ENCODE measurements at regions not wholly inside any gene's neighbourhood (a gene's known extent, or its start where the extent isn't known, plus 50 kb on each side); places are given as distances from the start of the nearest gene placed in this dataset.
"Not testable (repeated sequence)": the region's sequence is repeated elsewhere in the genome, so short reads cannot be mapped to it uniquely, and the experiment has no call there.

DNA sequence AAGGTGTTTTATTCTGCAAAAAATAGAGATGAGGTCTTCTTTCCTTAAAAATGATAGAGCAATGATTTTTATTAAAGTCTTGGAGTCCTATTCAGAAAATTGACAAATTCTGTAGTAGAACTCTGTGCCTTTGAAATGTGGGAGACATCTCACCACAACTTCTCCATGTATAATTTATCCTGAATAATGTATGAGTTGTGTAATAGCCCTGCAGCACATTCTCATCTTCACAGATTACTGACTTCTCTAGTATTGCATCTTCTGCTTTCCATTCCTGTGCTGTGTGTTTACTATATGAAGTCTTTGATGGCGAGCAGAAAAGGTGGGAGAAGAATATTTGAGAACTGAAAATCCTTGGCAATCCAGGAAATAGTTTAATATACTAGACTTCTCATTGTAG lies 255.6 kb downstream of the TTC6 start:
- no peak for DNase-seq

DNA sequence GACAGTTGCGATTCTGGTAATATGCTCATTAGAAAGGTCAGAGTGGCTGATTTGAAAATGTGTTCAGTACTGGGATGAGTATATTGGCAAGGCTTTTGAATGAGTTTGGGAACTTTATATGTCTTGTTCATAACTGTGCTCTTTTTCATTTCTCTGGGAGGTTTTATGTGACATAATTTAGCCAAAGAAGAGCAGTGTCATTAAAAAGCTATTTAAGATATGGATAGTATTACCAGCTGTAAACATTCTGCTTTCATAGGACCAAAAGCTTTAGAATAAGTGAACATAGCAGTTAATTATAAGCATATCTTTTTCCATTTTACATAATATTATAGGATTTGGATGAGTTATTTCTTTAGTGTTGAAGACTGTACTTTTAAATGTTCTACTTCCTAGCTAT lies 260.4 kb downstream of the TTC6 start:
- no peak for DNase-seq

DNA sequence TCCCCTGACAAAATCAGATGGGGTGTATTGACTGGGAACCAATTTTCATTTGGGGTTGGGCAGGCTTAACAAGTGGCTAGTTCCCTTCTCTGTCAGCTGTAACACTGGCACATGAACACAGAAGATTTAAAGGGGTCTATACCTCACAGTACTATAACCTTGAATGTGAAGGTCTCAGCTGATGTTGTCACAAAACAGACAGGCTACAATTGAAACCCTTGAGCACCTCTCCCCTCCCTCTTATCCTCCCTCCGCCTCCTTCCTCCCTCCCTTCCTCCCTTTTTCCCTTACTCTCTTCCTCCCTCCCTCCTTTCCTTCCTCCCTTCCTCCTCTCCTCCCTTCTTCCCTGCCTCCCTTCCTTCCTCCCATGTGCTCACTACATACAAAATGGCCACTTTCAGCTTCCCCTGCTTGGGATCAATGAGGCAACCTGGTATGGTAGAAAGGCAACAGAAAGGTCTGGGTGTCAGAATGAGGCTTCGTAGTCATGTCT lies 262.4 kb downstream of the TTC6 start:
- no peak for DNase-seq

DNA sequence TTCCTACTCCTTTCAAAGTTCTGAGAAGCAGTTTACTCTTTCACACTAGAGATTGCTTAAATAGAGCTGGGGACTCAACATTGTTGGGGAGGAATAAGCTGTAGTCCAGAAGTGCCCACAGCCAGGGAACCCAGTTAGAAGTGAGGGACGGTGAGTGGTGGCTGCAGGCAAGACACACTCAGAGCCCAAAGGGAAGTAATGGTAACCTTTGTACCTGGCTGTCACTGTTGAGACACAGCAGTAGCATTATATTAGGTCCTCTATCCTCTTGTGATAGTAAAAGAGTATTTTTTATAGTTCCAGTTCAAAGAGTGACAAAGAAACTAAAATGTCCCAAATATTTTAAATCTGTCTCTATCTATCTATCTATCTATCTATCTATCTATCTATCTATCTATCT lies 263.3 kb downstream of the TTC6 start:
- DNase-seq = no peak

DNA sequence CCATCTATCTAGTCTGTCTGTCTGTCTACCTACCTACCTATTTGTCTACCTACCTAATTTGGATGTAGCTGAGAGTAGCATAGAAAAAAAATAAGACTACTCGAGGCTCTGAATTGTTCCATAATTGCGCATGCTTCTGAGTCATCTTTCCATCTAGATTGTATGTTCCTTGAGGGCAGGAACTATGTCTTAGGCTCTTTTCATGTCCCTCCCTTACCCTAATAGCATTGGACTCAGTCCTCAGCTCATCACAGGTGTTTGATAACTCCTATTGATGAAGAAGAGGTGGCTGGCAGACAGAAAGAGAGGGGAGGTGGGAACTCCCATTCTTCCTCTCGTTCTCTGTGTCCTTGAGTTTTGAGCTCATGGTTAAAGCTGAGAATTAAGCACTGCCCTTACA lies 263.7 kb downstream of the TTC6 start:
- DNase-seq = no peak

DNA sequence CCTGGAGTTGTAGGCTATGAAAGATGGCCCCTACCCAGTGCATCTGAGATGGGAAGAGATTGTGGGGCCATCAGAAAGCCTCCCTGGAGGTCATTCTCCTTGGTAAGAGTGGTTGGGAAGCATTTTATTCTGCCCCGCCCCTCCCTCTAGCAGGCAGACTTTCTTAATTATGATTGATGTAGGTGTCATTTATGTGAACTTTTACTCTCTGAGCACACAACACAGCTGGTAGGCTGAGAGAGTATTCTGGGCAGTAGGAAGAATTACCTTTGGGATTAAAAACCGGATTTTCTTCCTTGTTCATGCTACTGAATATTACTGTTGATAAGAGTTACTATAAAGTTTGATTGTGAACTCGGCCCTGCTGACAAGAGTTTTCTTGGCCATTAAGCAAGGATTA lies 266.8 kb downstream of the TTC6 start:
- DNase-seq = no peak

DNA sequence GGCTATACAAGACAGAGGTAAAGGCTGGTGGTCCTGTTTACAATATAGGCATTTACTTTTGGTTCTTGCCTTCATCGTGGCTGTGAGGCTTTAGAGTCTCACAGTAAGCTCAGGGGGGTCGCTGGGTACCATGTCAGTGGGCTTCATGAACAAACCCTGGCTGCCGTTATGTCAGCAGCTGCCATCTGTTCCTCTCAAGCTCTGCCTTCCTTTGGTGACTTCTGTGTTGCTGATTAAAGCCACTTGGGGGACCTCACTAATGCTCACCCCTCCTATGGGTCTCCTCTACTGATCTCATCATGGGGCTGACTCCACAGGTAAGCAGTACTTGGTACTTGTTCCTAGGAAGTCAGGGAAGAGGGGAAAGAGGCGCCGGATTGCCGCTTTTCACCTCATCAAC lies 268.7 kb downstream of the TTC6 start:
- DNase-seq = no peak

DNA sequence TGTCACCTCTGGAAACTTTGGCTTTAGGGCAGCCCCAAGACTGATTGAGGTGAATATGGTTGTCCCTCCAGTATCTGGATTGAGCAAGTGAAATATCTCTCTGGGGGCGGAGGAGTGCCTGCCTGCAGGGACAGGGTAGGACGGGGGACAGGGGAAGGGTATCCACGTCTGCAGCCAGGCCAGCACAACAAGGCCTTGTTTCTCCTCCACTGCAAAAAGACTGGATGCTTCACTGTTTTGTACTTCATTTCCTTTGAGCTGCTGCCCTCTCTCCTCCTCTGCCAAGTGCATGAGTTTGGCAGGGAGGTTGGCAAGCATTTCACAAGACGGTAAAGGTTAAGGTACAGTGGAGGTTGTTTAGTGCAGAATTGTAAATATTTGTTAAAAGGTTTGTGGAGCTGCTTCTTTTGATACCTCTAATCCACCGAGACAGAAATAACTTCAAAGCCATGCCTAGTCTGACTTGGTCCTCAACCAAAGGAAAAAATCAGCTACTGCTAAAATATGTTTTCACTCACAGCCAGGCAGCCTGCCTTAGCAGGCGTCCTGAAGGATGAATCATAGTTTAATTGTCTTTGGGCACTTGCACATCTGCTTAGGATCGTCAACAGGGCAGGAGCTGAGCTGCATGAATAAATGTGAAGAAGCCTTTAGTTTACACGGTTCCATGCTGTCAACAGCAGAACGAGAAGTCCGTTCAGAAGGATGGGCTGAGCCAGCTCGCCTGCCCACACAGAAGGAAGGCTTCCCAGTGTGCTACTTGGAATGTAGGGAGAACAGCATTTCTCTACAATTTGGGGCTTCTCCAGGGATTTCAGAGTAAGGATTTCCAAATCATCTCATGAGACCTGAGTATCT lies 269.7 kb downstream of the TTC6 start:
- DNase-seq = no peak

DNA sequence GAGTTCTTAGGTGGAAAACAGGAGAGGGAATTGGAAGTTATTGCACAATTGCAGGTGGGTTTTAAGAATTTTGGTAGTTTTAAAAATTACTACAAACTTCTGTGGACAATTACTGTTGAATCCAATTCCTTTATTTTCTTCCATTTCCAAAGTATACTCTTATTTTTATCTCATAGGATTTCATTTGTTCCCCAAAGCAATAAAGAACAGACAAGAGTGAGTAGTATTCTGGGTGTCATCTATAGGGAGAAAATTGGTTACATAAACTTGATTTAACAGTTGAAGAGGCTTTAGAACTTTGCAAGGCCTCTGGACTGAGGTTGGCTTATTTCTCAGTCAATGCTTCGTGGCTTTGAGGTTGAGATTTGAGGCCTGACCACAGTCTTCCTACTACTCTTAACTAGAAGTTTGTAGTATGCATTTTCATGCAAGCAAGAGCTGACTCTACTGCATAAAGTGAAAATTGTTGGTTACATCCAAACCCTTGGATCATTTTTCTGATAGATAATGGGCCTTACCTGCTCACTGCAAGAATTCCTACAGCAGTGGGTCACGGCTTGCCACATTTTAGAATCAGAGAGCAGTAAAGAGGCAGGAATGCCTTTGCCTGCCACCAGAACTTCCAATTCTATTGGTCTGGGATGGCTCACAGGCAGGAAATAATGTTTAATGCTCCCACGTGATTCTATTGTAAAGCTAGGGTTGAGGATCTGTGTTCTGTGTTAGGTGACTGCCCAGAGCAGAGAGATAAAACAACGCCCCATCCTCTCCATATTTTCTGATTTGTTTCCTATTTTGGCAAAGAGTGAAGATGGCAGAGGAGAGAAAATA lies 270.5 kb downstream of the TTC6 start:
- no peak for DNase-seq

DNA sequence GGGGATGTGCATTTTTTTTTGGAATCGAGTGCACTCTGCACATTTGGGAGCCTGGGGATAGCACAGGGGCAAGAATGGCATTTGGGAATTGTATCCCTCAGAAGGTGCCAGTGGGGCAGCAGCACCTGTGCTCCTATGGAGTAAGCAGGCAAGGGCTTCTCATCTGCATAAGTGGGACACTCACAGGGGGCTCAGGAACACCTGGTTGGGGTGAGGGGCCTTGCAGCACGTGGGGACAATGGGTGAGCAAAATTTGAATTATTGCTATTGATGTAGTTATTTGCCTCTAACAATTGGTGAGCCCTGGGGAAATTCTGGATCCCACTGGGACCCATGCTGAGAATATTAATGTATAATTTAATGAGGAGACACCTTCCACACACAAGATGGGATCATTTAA lies 274.2 kb downstream of the TTC6 start:
- no peak for DNase-seq

DNA sequence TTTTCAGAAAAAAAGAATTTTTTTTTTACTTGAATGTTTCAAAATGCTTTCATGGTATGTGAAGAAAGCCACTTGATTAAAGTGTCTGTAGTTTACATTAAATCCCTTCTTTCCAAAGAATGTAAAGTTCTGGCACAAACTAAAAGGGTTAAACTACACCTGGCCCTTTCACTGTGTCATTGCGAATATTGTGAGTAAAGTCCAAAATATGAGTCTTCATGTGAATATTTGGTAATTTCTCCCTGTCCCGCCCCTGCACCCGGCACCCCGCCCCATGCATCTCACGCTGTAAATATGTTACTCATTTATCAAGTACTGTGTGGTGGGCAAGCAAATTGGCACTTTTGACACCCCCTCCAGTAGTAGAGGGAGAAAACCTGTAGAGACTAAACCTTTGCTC lies 274.7 kb downstream of the TTC6 start:
- DNase-seq = no peak

DNA sequence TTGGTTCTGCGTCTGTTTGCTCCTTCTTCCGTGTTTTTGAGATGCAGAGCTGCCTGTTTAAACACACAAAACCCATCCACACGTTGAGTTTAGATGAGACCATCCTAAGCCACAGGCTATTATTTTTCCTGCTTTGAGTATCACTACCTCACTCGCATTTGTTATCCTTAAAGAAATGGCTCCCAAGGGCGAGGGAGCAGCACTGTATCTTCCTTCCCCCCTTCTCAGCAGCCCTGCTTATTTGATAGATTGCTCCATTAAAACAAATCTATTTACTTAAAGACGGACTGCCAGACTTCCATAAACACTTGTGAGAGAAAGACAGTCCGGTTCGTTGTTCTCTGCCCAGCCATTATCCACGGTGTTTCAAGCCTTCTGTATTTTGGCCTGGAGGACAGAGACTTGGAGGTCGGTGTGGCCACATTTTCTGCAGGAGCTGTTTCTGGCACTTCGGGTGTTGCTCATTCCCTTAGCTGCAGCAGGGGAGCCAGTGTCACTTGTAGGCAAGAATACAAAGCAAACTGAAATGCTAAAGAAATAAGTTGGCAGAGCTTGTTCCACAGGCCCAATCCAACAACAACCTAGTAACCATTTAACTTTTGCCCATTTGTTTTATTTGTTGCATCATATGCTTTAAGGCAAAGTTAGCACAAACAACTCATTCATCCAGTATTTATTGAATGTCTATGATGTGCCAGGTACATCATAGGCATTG lies 275.4 kb downstream of the TTC6 start:
- DNase-seq = no peak

DNA sequence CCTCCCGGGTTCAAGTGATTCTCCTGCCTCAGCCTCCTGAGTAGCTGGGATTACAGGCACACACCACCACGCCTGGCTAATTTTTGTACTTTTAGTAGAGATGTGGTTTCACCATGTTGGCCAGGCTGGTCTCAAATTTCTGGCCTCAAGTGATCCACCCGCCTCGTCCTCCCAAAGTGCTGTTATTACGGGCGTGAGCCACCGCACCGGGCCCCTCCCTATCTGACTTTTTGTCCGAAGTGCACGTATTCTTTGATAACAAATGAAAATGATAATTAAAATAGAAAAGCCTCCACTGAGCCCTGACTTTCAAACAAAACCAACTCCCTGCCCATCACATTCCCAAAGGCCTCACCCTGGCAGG lies 278.6 kb downstream of the TTC6 start:
- not testable (repeated sequence) for DNase-seq

DNA sequence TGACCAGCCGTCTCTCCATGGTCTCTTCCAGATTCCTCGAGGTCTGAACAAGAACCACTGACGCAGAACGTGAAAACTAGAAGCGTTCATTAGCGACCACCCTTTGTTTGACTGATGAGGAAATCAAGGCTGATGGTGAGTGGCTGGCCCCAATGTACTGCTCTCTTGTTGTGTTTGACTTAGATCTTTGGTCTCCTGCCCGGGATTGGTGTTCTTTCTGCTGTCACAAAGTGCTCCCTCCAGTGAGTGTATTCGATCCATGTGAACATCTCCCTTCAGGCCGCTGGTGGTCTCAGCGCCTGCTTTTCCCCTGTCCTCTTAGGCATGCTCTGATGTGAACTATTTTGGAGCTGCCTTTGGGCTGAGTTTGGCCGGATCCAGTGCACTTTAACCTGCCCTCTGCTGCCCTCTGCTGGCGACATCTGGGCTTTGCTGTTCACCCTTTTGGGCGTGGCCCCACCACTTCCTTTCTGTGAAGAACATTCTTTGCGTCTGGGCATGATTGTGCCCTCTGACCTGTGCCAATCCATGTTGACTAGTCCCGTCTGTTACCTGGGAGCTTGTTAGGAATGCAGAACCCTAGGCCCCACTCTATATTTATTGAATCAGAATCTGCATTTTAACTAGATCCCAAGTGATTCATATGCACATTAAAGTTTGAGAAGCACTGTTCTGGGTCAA lies 279.1 kb downstream of the TTC6 start:
- DNase-seq = peak; percentile 58 to 68

DNA sequence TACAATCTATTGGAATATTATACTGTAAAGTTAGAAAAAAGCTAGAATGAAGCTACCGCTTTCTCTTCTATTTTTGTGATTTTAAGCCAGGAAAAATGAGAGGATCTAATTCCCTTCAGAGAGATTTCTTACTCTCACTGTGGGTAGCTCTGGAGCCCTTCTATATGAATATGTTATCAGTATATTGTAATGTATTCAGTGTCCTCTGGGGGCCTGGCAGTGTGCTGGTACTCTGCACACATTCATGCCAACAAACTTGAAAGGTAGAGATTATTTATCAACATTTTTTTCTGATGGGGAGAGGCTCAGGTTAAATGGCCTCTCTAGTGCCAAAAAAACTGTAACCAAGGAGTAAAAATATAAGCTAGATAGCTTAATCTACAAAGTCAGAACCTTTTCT lies 292.8 kb downstream of the TTC6 start:
- no peak for DNase-seq

DNA sequence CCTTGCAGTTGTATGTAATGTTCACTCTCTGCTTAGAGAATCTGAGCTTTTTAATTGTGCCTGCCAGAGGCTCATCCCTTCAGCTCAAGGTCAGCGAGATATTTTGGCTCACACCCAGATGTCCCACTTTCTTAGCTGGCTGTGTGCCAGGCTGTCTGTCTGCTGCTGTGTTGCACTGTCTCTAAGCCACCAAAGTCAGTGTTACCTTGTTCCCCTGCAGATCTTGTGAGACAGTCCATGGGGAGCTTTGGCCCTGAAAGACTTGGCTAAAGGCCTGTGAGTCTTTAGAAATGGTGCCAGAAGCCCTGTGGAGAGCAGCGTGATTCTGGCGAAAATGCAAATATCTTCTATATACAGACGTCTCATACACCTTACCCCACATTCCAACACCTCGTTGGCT lies 293.7 kb downstream of the TTC6 start:
- no peak for DNase-seq

DNA sequence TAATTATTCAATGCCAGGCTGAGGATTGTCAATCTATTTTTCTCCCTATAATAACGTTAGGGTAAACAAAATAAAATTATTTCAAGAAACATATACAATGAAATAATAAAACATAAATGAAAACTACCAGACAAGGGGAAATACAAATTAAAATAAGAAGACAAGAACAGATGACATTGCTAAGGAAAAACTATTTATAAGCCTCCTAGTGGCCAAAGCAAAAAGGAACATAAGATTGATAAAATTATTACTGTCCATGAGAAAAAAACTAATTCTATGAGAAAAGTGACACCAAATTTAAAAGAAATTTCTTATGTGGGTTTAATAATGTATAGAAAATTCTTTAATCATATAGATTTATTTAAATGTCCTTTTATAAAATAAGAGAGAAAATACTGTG lies 294.7 kb downstream of the TTC6 start:
- DNase-seq = no peak

DNA sequence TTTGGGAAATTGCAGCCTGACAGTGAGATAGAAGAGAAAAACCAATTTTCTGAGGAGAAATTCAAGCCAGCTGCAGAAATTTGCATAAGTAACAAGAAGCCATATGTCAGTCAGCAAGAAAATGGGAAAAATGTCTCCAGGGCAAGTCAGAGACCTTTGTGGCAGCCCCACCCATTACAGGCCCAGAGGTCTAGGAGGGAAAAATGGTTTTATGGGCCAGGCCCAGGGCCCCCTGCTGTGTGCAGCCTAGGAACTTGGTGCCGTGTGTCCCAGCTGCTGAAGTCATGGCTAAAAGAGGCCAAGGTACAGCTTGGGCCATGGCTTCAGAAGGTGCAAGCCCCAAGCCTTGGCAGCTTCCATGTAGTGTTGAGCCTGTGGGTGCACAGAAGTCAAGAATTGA lies 296.1 kb downstream of the TTC6 start:
- DNase-seq = not testable (repeated sequence)

DNA sequence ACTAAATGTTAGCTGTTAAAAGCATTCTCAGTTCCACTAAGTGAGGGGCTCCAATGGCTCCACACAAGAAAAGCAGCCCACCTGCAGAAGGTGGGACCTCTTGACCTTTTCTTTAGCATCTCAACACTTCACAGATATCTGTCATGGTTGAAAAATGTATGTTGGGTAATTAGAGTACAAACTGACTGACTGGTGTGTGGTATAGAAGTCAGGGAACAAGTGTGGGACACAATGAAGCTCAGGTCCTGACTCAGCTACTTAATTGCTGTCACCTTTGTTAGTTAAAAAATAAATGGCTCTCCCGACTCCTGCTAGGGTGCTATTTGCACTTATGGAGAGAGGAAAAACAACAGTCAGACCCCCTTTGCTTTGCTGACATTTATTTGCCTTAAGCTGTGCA lies 299.0 kb downstream of the TTC6 start:
- no peak for DNase-seq

DNA sequence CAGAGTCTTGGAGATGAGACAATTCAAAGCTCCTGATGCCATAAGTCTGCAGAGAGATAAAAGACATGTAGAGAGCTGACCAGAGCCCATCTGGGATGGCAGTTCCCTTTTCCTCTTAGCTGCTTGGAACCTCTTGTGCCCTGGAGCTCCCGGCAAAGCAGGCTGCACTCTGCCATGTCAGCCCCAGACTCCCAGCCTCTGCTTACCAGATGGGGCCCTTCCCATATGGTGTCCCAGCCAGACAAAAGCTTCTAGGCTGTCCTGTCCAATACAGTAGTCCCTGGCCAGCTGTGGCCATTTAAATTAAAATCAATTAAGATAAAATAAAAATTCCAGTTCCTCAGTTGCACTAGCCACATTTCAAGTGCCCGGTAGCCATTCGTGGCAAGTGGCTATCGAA lies 303.9 kb downstream of the TTC6 start:
- DNase-seq = no peak

DNA sequence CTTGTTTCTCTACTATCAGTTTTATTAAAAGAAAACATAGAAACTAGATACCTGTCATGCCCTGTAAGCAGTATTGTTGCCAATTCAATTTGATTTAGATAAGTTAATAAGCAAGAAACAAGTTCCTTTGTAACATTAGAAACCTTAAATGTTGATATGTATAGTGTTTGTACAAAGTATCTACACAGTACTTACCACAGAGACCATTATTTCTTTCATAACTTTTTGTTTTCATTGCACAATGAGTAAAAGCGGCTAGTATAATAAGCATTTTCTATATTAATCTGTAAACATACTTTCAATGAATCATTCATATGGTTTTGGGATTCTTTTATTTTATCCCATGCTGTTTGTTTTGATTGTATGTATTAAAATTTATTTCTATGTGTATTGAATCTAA lies 305.1 kb downstream of the TTC6 start:
- no peak for DNase-seq

DNA sequence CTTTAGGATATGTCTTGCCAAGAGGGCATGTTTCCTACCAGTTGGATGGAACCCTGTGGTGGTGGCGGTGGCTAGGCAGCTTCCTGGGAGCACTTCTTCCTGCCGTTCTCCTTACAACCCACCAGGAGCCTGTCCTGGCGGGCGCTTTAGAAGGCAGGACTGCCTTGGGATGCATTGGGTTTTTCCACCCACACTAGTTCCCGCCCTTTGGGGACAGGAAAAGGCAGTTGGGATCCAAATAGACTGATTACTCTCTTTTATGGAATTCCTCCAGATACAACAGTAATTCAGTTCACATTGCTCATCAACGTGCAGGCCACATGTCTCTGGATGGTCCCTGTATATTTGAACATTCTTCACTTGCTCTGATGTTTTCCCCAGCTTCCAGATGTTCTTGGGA lies 305.7 kb upstream of the SSTR1 start:
- no peak for DNase-seq

All from activated CD4-positive, alpha-beta T cell treated with anti-CD3 and anti-CD28 coated beads, Interleukin-2, amount 50 U/mL, for 4 hours (primary cell).